Ovary (tissue), 7 donors: ENCODE measurements at regions not wholly inside any gene's neighbourhood (a gene's known extent, or its start where the extent isn't known, plus 50 kb on each side); places are given as distances from the start of the nearest gene placed in this dataset.
"Not testable (repeated sequence)": the region's sequence is repeated elsewhere in the genome, so short reads cannot be mapped to it uniquely, and the experiment has no call there.

ENCODE experiments used
- DNase-seq, 5 donors: peaks; one replicate each; pipeline ENCODE4 v3.0.0-alpha.2; 2019 to 2020
- H3K27ac ChIP-seq, 2 donors: fragments of 200-600 bp; one replicate each; pipeline versions ENCODE4 v1.5.1 to v1.8.0; 2019 to 2022
- H3K27me3 ChIP-seq: fragments of 200-600 bp; one replicate; pipeline ENCODE4 v1.8.0; 2022
- H3K36me3 ChIP-seq: fragments of 200-600 bp; sonication (generic); one replicate; pipeline ENCODE4 v1.5.1; 2019
- H3K4me1 ChIP-seq: one replicate; pipeline ENCODE4 v1.8.1; 2013; ENCODE audit warnings: mild to moderate bottlenecking, moderate library complexity; ENCODE audit not compliant: insufficient read depth
- H3K4me3 ChIP-seq: fragments of 200-600 bp; sonication (generic); one replicate; pipeline ENCODE4 v1.5.1; 2017
- H3K9me3 ChIP-seq, 2 donors: fragments of 200-600 bp in 1 of 2; sonication (generic) in 1 of 2; one replicate each; pipeline versions ENCODE4 v1.5.1 to v1.8.1; 2013 to 2019; ENCODE audit warnings: mild to moderate bottlenecking in 1 of 2, moderate library complexity in 1 of 2
- CTCF ChIP-seq, 3 donors: fragments of 450-650 bp in 2 of 3; fragments of 200-600 bp in 1 of 3; IDR thresholded peaks; one replicate each; pipeline versions ENCODE4 v1.5.1 to v1.8.0; 2016 to 2022; ENCODE audit warnings: antibody characterized with exemption in 3 of 3, mild to moderate bottlenecking in 1 of 3
- EP300 ChIP-seq: sonication (generic); formaldehyde crosslinking; IDR thresholded peaks from one replicate; pipeline ENCODE4 v1.6.1; 2017; ENCODE audit warnings: antibody characterized with exemption
- POLR2A ChIP-seq: fragments of 450-650 bp; IDR thresholded peaks from one replicate; pipeline ENCODE4 v1.6.1; 2017; ENCODE audit warnings: antibody characterized with exemption, mild to moderate bottlenecking, moderate library complexity
- WGBS, 3 donors: extraction: QIAGEN DNeasy Blood & Tissue Kit in 1 of 3; methylation state at CpG; one replicate each; pipeline versions ENCODE4 v1.1.5 to v1.1.7; 2013 to 2017; 5-methylcytosine and 5-hydroxymethylcytosine counted together
- intact Hi-C, 4 donors: fragments of 100-400 bp; cut with DNase I; formaldehyde crosslinking; loops; one replicate each; pipeline versions ENCODE4 v1.11.0 to v1.15.1; 2022 to 2023
- donor health status: DM: no; HTN: no; CAD: no; lungs with moderate emphysema.
- donor health status: DM: no; HTN: no; CAD: no.
- donor health status: Bipolar disorder and iron deficiency.
- donor health status: DM: no; HTN: no; CAD: no.
- donor health status: DM: yes; HTN: yes; CAD: no.

GRCh38 chr21:35814858-35815619, 245.3 kb downstream of the SETD4 start:
- Histone ChIP-seq H3K27me3 (no peaks in the 10 kb centered on the region), H3K27ac (no peak overlapping the region), H3K4me1 (no peaks in the 10 kb centered on the region), H3K4me3 (no peak overlapping the region), H3K9me3 (no peaks in the 10 kb centered on the region), H3K36me3 (no peaks in the 10 kb centered on the region)
- WGBS, 3 donors = 91 to 95% (median 94%) methylated on average over 5 of the region's 5 CpGs
- no peak for DNase-seq
- TF ChIP-seq CTCF (IDR thresholded peaks at IDR 0.05) = no peak
- no peak for TF ChIP-seq POLR2A
- intact Hi-C loops = no loop called here

GRCh38 chr21:35812679-35813078, 247.6 kb downstream of the SETD4 start:
- H3K9me3 ChIP-seq = no peaks in the 10 kb centered on the region
- no peaks in the 10 kb centered on the region for H3K4me1 ChIP-seq
- no peaks in the 10 kb centered on the region for H3K27me3 ChIP-seq
- no peak overlapping the region for H3K27ac ChIP-seq
- no peak for DNase-seq
- no peaks in the 10 kb centered on the region for H3K36me3 ChIP-seq
- WGBS, 3 donors = 93 to 98% (median 96%) methylated on average over 9 of the region's 9 CpGs
- TF ChIP-seq CTCF (IDR thresholded peaks at IDR 0.05) = no peak
- TF ChIP-seq POLR2A = no peak
- TF ChIP-seq EP300 = no peak
- no peak overlapping the region for H3K4me3 ChIP-seq
- intact Hi-C loops = no loop called here

GRCh38 chr21:35811191-35811806, 249.0 kb downstream of the SETD4 start:
- Histone ChIP-seq H3K36me3 (no peaks in the 10 kb centered on the region), H3K4me3 (no peak overlapping the region), H3K4me1 (no peaks in the 10 kb centered on the region), H3K9me3 (no peaks in the 10 kb centered on the region), H3K27ac (no peak overlapping the region), H3K27me3 (no peaks in the 10 kb centered on the region)
- TF ChIP-seq POLR2A = no peak
- TF ChIP-seq CTCF (IDR thresholded peaks at IDR 0.05) = no peak
- TF ChIP-seq EP300 = no peak
- intact Hi-C loops = no loop called here
- DNase-seq = no peak
- WGBS, 3 donors = 95 to 98% (median 96%) methylated on average over 10 of the region's 10 CpGs

GRCh38 chr21:35810431-35810970, 249.8 kb downstream of the SETD4 start:
- TF ChIP-seq POLR2A = no peak
- no peak for DNase-seq
- no peaks in the 10 kb centered on the region for H3K36me3 ChIP-seq
- H3K27me3 ChIP-seq = no peaks in the 10 kb centered on the region
- 89 to 93% (median 90%) methylated on average over 7 of the region's 7 CpGs for WGBS, 3 donors
- no peak overlapping the region for H3K4me3 ChIP-seq
- H3K9me3 ChIP-seq = no peaks in the 10 kb centered on the region
- intact Hi-C loops = no loop called here
- H3K27ac ChIP-seq = no peak overlapping the region
- H3K4me1 ChIP-seq = no peaks in the 10 kb centered on the region

- peaks cover under 1% of the 10 kb centered on the region for H3K4me1 ChIP-seq
- H3K4me3 ChIP-seq = no peak overlapping the region
- intact Hi-C loops = no loop called here
- no peak for TF ChIP-seq CTCF (IDR thresholded peaks at IDR 0.05)
- no peak for TF ChIP-seq POLR2A
- no peak for TF ChIP-seq EP300
- H3K36me3 ChIP-seq = no peaks in the 10 kb centered on the region
- DNase-seq = no peak
- no peaks in the 10 kb centered on the region for H3K27me3 ChIP-seq
- no peaks in the 10 kb centered on the region for H3K9me3 ChIP-seq
- H3K27ac ChIP-seq = no peak overlapping the region
- 84 to 88% (median 88%) methylated on average over 4 of the region's 4 CpGs for WGBS, 3 donors
Measured at GRCh38 chr21:35801391-35801790, 258.9 kb downstream of the SETD4 start.

GRCh38 chr21:35800796-35801385, 259.4 kb downstream of the SETD4 start:
- H3K36me3 ChIP-seq, H3K4me1 ChIP-seq, intact Hi-C loops, H3K27ac ChIP-seq, DNase-seq, H3K9me3 ChIP-seq, H3K27me3 ChIP-seq, H3K4me3 ChIP-seq: not testable (repeated sequence)
- 92 to 97% (median 93%) methylated on average over 9 of the region's 9 CpGs for WGBS, 3 donors
